ENCODE measurements at regions not wholly inside any gene's neighbourhood (a gene's known extent, or its start where the extent isn't known, plus 50 kb on each side); places are given as distances from the start of the nearest gene placed in this dataset.

DNA sequence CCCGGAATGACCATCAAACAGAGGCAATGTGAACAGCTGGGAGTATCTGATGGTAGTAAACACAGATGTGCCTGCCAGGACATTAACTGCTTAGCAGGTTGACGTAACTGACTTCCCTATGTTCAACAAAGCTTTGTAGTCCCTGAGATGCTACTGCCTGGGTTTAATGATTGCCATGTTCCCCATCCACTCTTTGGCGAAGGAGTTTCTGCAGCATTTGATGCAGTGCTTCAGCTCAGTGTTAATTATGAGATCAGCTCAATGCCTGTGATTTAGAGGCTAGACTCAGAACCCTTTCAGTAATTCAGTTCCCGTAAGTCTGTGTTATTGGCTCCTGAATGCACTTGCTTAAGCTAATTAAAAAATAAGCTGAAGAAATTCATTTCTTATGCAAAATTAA is 547.3 kb upstream of the ZNF608 start:
- in situ Hi-C loops (cut with HindIII; ENCODE audit: low sequenced_read_pairs), result no loop called here
- no peak for DNase-seq (ENCODE audit: low read depth)
- TF ChIP-seq CTCF (IDR thresholded peaks at IDR 0.05; ENCODE audit: low read depth, low read length, missing control alignments), result no peak
- no peak overlapping the region for H3K4me3 ChIP-seq (ENCODE audit: low read depth, low read length)

GRCh38 chr5:125294844-125295243 is 548.4 kb upstream of the ZNF608 start:
- in situ Hi-C loops (cut with HindIII; ENCODE audit: low sequenced_read_pairs), result no loop called here
- no peak overlapping the region for H3K4me3 ChIP-seq (ENCODE audit: low read depth, low read length)
- no peak for TF ChIP-seq CTCF (IDR thresholded peaks at IDR 0.05; ENCODE audit: low read depth, low read length, missing control alignments)
- DNase-seq (ENCODE audit: low read depth), result no peak

GRCh38 chr5:125295405-125295872 is 549.0 kb upstream of the ZNF608 start:
- TF ChIP-seq CTCF (IDR thresholded peaks at IDR 0.05; ENCODE audit: low read depth, low read length, missing control alignments), result no peak
- H3K4me3 ChIP-seq (ENCODE audit: low read depth, low read length), result no peak overlapping the region
- in situ Hi-C loops (cut with HindIII; ENCODE audit: low sequenced_read_pairs), result no loop called here
- peak; percentile 15 for DNase-seq (ENCODE audit: low read depth)

DNA sequence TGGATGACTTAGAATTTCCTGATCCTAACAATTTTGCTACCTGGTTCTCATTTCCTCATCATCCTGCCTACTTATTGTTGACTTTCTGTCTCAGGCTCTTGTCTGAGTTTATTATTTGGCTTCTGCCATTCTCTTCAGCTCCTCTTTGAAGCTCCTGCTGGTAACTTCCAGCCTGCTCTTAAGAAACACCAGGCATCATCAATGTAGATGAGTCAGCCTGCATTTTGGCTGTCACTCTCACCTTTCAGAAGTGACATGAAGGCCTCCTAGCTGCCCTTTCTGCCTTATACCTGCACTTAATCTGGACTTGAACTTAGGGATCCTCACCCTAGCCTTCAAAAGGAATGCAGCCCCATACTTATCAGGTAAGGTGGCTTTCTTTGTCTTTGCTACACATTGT is 551.8 kb upstream of the ZNF608 start:
- DNase-seq (ENCODE audit: low read depth), result no peak
- no peak for TF ChIP-seq CTCF (IDR thresholded peaks at IDR 0.05; ENCODE audit: low read depth, low read length, missing control alignments)
- H3K4me3 ChIP-seq (ENCODE audit: low read depth, low read length), result no peak overlapping the region
- in situ Hi-C loops (cut with HindIII; ENCODE audit: low sequenced_read_pairs), result no loop called here

GRCh38 chr5:125298746-125299379 is 552.4 kb upstream of the ZNF608 start:
- in situ Hi-C loops (cut with HindIII; ENCODE audit: low sequenced_read_pairs), result no loop called here

DNA sequence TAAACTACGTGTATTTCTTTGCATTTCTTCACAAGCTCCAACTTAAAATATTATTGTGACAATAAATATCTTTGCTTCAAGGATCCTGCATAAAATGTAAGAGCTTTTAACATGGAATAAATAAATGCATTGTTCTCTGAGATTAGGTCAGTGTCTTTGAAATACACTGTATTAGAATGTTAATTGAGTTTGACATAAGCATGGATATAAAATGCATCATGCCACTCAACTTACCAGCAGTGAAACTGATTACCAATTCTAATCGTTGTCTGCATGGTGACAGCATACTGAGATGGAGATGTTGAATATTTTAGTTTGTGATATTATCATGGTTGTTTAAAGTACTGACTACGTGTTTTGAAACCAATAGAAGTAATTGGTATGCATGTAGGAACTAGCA is 555.3 kb upstream of the ZNF608 start:
- no peak overlapping the region for H3K4me3 ChIP-seq (ENCODE audit: low read depth, low read length)
- TF ChIP-seq CTCF (IDR thresholded peaks at IDR 0.05; ENCODE audit: low read depth, low read length, missing control alignments), result no peak
- DNase-seq (ENCODE audit: low read depth), result no peak
- in situ Hi-C loops (cut with HindIII; ENCODE audit: low sequenced_read_pairs), result no loop called here

More at GRCh38 chr5:125298746-125299379, 552.4 kb upstream of the ZNF608 start:
- no peak for TF ChIP-seq CTCF (IDR thresholded peaks at IDR 0.05; ENCODE audit: low read depth, low read length, missing control alignments)
- no peak for DNase-seq (ENCODE audit: low read depth)
- H3K4me3 ChIP-seq (ENCODE audit: low read depth, low read length), result no peak overlapping the region
